Right lobe of liver (tissue), 6 donors: ENCODE measurements at regions not wholly inside any gene's neighbourhood (a gene's known extent, or its start where the extent isn't known, plus 50 kb on each side); places are given as distances from the start of the nearest gene placed in this dataset.
"Not testable (repeated sequence)": the region's sequence is repeated elsewhere in the genome, so short reads cannot be mapped to it uniquely, and the experiment has no call there.

Source experiments
- ATAC-seq, 4 donors: fragments of 200-7000 bp; cut with Tn5 transposase; one replicate each; pipeline ENCODE4 v1.9.1; 2020; ENCODE audit warnings: mild to moderate bottlenecking in 4 of 4, moderate library complexity in 4 of 4
- DNase-seq, 3 donors: peaks; one replicate each; pipeline ENCODE4 v3.0.0-alpha.2; 2020
- H3K27ac ChIP-seq, 3 donors: fragments of 200-600 bp; one replicate each; pipeline ENCODE4 v1.8.0; 2022
- H3K27me3 ChIP-seq, 2 donors: fragments of 200-600 bp; one replicate each; pipeline ENCODE4 v1.8.0; 2022
- H3K36me3 ChIP-seq, 4 donors: fragments of 200-600 bp; sonication (generic) in 1 of 4; one replicate each; pipeline versions ENCODE4 v1.5.1 to v1.8.0; 2017 to 2022; ENCODE audit warnings: control low read depth in 1 of 4
- H3K4me1 ChIP-seq, 4 donors: fragments of 200-600 bp; sonication (generic) in 1 of 4; one replicate each; pipeline versions ENCODE4 v1.5.1 to v1.8.0; 2017 to 2022; ENCODE audit warnings: control low read depth in 1 of 4
- H3K4me3 ChIP-seq, 3 donors: fragments of 200-600 bp; one replicate each; pipeline ENCODE4 v1.8.0; 2022
- H3K9me3 ChIP-seq, 4 donors: fragments of 200-600 bp; sonication (generic) in 1 of 4; one replicate each; pipeline versions ENCODE4 v1.5.1 to v1.8.0; 2017 to 2022; ENCODE audit warnings: control low read depth in 1 of 4
- POLR2A ChIP-seq: fragments of 450-650 bp; IDR thresholded peaks from one replicate; pipeline ENCODE4 v1.6.1; 2017; ENCODE audit warnings: antibody characterized with exemption, mild to moderate bottlenecking
- WGBS: methylation state at CpG from one replicate; pipeline ENCODE4 v1.1.6; 2018; ENCODE audit warnings: low coverage, low lambda C conversion rate; ENCODE audit not compliant: insufficient coverage; ENCODE audit errors: missing lambda C conversion rate; 5-methylcytosine and 5-hydroxymethylcytosine counted together
- intact Hi-C, 2 donors: fragments of 100-400 bp; cut with DNase I; formaldehyde crosslinking; loops; one replicate each; pipeline versions ENCODE4 v1.11.2 to v1.14.1; 2022
- TF ChIP-seq, protein P1 (sequence below), 4 donors: fragments of 200-600 bp in 3 of 4; fragments of 450-650 bp in 1 of 4; IDR thresholded peaks; one replicate each; pipeline versions ENCODE4 v1.5.1 to v1.8.0; 2016 to 2022; ENCODE audit warnings: antibody characterized with exemption in 4 of 4, mild to moderate bottlenecking in 2 of 4
- donor health status: DM: no; HTN: yes; CAD: no.
- donor health status: DM: no; HTN: no; CAD: no.
- donor health status: DM: no; HTN: no; CAD: no.
- donor health status: DM: no; HTN: yes; CAD: no.
- donor health status: DM: no; HTN: yes; CAD: no.

DNA sequence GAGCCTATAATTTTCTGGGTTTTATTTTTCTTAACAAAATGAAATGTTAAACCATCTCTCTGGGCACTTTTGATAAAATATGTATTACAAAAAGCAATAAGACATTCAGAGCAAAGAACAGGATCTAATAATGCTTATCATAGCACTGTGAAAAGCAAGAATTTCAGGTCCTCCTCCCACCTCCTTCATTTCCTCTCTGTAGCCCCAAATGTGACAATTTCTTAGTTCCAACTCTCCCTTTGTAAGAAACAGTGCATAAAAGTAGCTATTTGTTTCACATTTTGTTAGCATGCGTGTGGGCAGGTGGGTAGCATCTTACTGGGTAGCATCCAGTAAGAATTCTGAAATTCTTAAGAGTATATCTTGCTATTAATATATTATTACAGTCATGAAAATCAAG, 130.9 kb upstream of the RASA1 start:
- no peak overlapping the region for H3K27ac ChIP-seq
- TF ChIP-seq, protein P1, sequence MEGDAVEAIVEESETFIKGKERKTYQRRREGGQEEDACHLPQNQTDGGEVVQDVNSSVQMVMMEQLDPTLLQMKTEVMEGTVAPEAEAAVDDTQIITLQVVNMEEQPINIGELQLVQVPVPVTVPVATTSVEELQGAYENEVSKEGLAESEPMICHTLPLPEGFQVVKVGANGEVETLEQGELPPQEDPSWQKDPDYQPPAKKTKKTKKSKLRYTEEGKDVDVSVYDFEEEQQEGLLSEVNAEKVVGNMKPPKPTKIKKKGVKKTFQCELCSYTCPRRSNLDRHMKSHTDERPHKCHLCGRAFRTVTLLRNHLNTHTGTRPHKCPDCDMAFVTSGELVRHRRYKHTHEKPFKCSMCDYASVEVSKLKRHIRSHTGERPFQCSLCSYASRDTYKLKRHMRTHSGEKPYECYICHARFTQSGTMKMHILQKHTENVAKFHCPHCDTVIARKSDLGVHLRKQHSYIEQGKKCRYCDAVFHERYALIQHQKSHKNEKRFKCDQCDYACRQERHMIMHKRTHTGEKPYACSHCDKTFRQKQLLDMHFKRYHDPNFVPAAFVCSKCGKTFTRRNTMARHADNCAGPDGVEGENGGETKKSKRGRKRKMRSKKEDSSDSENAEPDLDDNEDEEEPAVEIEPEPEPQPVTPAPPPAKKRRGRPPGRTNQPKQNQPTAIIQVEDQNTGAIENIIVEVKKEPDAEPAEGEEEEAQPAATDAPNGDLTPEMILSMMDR (IDR thresholded peaks at IDR 0.05) = no peak
- TF ChIP-seq POLR2A = no peak
- DNase-seq (no peak), ATAC-seq (no peak)
- H3K4me1 ChIP-seq = no peaks in the 10 kb centered on the region
- H3K9me3 ChIP-seq = no peaks in the 10 kb centered on the region
- no peaks in the 10 kb centered on the region for H3K36me3 ChIP-seq
- H3K4me3 ChIP-seq = no peak overlapping the region
- intact Hi-C loops = no loop called here
- WGBS = 65% methylated on average over 1 of the region's 1 CpG
- no peaks in the 10 kb centered on the region for H3K27me3 ChIP-seq

DNA sequence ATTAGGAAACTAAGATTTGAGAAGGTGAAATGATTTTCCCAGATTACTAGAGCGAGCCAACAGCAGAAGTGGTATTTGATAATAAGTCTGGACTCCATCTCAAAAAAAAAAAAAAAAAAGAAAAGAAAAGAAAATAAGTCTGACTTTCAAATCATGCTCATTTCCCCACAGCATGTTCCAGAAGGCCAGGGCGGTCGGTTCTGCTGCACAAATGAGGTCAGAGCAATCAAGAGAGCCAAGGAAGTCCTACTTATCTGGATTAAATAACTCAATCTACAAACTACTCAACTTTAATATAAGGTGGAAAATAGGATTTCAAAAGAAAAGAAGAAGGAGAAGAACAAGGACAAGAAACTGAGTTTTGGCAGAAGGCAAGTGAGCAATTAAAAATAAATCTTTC, 130.4 kb upstream of the RASA1 start:
- DNase-seq (no peak), ATAC-seq (no peak)
- WGBS = 37% methylated on average over 3 of the region's 3 CpGs
- no peak for TF ChIP-seq POLR2A
- TF ChIP-seq, protein P1 (IDR thresholded peaks at IDR 0.05) = no peak
- no peak overlapping the region for H3K4me3 ChIP-seq
- no peaks in the 10 kb centered on the region for H3K27me3 ChIP-seq
- H3K27ac ChIP-seq = no peak overlapping the region
- intact Hi-C loops = no loop called here
- no peaks in the 10 kb centered on the region for H3K4me1 ChIP-seq
- no peaks in the 10 kb centered on the region for H3K9me3 ChIP-seq
- H3K36me3 ChIP-seq = no peaks in the 10 kb centered on the region

DNA sequence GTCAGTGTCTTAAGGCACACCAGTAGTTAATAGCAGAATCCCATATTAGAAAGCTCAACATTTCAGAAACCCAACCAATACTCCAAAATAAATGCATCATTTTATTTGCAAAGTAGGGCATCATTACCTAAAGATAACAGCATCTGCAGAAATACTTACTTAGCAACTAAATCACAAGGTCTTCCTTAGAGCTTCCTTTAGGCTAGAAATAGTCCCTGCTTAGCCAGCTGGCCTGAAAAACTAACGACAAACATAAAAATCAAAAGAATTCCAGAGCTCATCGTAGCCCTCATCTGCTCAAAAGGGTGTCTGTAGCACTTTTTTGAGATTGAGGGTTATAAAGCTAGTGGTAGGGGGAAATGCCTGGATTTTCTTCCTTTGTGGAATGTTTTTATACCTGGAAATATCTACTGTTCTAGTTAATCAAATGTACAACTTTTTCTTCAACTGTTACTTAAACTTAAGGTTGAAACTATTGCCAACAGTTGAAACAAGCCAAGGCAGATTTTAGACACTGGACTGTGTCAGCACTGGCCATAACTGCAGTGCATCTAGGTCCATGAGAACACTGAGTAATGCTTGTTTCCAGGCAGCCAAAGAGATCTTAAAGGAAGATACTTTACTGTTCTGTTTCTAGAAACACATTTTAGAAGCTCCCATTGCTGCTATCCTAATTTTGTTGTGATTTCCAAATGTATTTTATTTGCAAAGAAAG, 129.4 kb upstream of the RASA1 start:
- ATAC-seq = no peak
- no peaks in the 10 kb centered on the region for H3K36me3 ChIP-seq
- H3K27me3 ChIP-seq = no peaks in the 10 kb centered on the region
- 44% methylated on average over 2 of the region's 2 CpGs for WGBS
- no peaks in the 10 kb centered on the region for H3K4me1 ChIP-seq
- H3K27ac ChIP-seq = no peak overlapping the region
- DNase-seq = no peak
- no peak overlapping the region for H3K4me3 ChIP-seq
- intact Hi-C loops = no loop called here
- TF ChIP-seq, protein P1 (IDR thresholded peaks at IDR 0.05) = no peak
- no peak for TF ChIP-seq POLR2A
- no peaks in the 10 kb centered on the region for H3K9me3 ChIP-seq

DNA sequence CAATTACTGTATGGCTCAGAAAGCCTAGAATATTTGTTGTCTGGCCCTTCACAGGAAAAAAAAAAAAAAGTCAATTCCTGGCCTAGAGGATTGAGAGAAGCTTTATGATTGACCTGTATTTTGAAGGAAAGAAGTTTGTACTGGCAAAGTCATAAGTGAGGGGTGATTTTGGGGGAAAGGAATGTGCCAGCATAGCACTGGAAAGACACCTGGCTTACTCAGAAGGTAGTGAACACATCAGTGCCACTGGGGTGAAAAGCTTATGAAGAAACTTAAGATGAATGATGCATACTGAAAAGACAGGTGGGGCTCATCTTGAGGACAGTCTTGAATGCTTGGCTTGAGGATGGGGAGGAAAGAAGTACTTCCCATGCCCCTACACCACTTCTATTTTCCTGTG, 127.9 kb upstream of the RASA1 start:
- DNase-seq (no peak), ATAC-seq (no peak)
- no peaks in the 10 kb centered on the region for H3K9me3 ChIP-seq
- TF ChIP-seq POLR2A = no peak
- TF ChIP-seq, protein P1 (IDR thresholded peaks at IDR 0.05) = no peak
- intact Hi-C loops = no loop called here
- no peak overlapping the region for H3K4me3 ChIP-seq
- H3K27me3 ChIP-seq = no peaks in the 10 kb centered on the region
- no peak overlapping the region for H3K27ac ChIP-seq
- H3K36me3 ChIP-seq = no peaks in the 10 kb centered on the region
- H3K4me1 ChIP-seq = no peaks in the 10 kb centered on the region

DNA sequence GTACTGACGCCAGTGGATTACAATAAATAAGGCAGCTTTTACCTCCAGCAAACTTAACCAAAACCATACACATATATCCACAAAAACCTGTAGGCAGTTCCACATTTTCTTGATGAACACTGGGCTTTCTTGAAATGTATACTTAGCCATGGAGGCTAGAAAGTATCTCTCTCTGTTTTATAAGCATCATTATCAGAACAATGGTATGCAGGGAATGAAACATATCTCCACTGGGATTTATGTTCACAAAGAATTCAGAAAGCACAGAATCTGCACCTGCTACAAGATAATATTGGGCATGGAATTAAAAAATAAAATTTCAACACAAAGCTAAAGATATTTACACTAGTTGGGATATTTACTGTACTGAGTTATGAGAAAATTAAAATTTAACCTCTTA, 126.1 kb upstream of the RASA1 start:
- DNase-seq = no peak
- no peak overlapping the region for H3K27ac ChIP-seq
- intact Hi-C loops = no loop called here
- TF ChIP-seq POLR2A = no peak
- TF ChIP-seq, protein P1 (IDR thresholded peaks at IDR 0.05) = no peak
- ATAC-seq = no peak
- H3K27me3 ChIP-seq = no peaks in the 10 kb centered on the region
- no peaks in the 10 kb centered on the region for H3K36me3 ChIP-seq
- no peaks in the 10 kb centered on the region for H3K9me3 ChIP-seq
- 67% methylated on average over 1 of the region's 1 CpG for WGBS
- H3K4me1 ChIP-seq = no peaks in the 10 kb centered on the region
- H3K4me3 ChIP-seq = no peak overlapping the region

DNA sequence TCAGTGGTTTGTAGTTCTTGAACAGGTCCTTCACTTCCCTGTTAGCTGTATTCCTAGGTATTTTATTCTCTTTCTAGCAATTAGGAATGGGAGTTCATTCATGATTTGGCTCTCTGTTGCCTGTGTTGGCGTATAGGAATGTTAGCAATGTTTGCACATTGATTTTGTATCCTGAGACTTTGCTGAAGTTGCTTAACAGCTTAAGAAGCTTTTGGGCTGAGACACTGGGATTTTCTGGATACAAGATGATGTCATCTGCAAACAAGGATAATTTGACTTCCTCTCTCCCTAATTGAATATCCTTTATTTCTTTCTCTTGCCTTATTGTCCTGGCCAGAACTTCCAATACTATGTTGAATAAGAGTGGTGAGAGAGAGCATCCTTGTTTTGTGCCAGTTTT, 121.8 kb upstream of the RASA1 start:
- H3K36me3 ChIP-seq, H3K27me3 ChIP-seq, H3K27ac ChIP-seq, intact Hi-C loops, DNase-seq, H3K9me3 ChIP-seq, ATAC-seq, H3K4me3 ChIP-seq, H3K4me1 ChIP-seq: not testable (repeated sequence)
- WGBS = 15% methylated on average over 1 of the region's 1 CpG
